ENCODE measurements at regions not wholly inside any gene's neighbourhood (a gene's known extent, or its start where the extent isn't known, plus 50 kb on each side); places are given as distances from the start of the nearest gene placed in this dataset.

DNA sequence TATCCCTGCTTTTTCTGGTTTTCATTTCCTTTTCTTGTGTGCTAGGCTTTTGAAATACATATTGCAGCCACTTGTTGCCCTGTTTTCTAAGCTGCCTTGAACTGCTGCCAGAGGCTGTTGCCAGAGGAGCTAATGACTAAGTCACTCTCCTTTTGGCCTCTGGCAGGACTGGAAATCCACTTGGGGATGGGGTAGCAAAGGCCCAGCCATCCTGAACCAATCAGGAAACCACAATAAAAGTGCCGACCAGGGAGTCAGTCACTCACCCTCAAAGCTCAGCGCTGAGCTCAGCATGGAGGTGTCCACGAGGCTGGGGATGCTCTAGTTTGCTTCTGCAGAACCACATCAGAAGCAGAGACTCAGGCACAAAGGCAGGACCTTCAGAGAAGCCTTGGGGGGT lies 813.0 kb downstream of the DHX35 start:
- intact Hi-C loops (cut with DNase I): no loop called here
- Histone ChIP-seq H3K27ac (no peak overlapping the region), H3K27me3 (no peaks in the 10 kb centered on the region), H3K36me3 (no peaks in the 10 kb centered on the region), H3K4me3 (no peak overlapping the region), H3K4me1 (peaks cover 25% of the 10 kb centered on the region), H3K9me3 (no peaks in the 10 kb centered on the region)
- TF ChIP-seq, protein P1, sequence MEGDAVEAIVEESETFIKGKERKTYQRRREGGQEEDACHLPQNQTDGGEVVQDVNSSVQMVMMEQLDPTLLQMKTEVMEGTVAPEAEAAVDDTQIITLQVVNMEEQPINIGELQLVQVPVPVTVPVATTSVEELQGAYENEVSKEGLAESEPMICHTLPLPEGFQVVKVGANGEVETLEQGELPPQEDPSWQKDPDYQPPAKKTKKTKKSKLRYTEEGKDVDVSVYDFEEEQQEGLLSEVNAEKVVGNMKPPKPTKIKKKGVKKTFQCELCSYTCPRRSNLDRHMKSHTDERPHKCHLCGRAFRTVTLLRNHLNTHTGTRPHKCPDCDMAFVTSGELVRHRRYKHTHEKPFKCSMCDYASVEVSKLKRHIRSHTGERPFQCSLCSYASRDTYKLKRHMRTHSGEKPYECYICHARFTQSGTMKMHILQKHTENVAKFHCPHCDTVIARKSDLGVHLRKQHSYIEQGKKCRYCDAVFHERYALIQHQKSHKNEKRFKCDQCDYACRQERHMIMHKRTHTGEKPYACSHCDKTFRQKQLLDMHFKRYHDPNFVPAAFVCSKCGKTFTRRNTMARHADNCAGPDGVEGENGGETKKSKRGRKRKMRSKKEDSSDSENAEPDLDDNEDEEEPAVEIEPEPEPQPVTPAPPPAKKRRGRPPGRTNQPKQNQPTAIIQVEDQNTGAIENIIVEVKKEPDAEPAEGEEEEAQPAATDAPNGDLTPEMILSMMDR (IDR thresholded peaks at IDR 0.05): no peak
- TF ChIP-seq POLR2AphosphoS5 (IDR thresholded peaks at IDR 0.05; ENCODE audit: insufficient read depth in 1 of 2, low read depth in 1 of 2) (no peak), POLR2A (IDR thresholded peaks at IDR 0.05) (no peak)
- no peak for DNase-seq (ENCODE audit: extremely low spot score in 2 of 2)

DNA sequence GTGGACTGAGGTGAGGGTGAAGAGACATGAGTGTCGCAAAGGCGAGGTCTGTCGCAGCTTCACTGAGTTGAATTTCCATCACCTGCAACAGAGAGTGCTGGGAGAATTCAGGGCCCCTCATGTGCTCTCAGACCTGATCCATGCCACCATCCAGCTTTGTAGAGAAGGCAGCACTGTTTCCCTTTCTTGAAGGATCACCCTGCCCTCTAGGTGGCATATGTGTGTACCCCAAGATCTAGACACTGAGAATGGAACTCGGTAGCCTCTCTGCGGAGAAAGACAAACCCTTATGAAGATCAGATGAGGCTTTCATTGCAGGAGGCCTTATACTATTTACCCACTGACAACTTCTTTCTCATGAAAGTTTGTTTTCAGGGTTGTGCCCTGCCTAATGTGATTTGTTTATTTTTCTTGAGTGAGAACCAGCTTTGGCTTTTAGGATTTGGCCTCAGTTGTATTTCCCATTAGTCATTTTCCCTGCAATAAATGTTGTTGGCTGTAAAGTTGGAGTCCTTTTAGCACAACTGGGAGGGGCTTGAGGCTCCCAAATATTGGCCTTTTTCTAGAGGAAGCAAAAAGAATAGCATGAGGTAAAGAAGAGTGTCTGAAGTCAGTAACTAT lies 811.3 kb downstream of the DHX35 start:
- TF ChIP-seq POLR2AphosphoS5 (IDR thresholded peaks at IDR 0.05; ENCODE audit: insufficient read depth in 1 of 2, low read depth in 1 of 2): no peak
- TF ChIP-seq, protein P1 (IDR thresholded peaks at IDR 0.05): no peak
- TF ChIP-seq POLR2A (IDR thresholded peaks at IDR 0.05): no peak
- intact Hi-C loops (cut with DNase I): no loop called here

DNA sequence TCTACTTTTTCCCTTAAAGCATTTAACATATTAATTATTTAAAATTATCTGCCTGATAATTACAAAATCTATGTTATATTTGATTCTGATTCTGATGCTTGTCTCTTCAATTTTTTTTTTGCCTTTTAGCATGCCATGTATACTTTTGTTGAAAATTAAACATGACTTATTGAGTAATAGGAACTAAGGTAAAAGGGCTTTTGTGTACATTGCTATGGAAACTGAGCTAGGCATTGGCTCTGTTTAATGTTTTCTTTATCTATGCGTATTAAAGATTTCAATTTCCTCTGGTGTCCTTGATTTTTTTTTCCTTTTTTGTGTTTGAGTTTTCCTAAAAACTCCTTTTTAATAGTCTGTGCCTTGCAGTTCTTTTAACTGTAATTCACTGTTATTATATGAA lies 805.2 kb downstream of the DHX35 start:
- H3K4me1 ChIP-seq: no peaks in the 10 kb centered on the region
- no peaks in the 10 kb centered on the region for H3K36me3 ChIP-seq
- TF ChIP-seq POLR2A (IDR thresholded peaks at IDR 0.05) (no peak), POLR2AphosphoS5 (IDR thresholded peaks at IDR 0.05; ENCODE audit: insufficient read depth in 1 of 2, low read depth in 1 of 2) (no peak)
- TF ChIP-seq, protein P1 (IDR thresholded peaks at IDR 0.05): no peak
- H3K27ac ChIP-seq: no peak overlapping the region
- no peaks in the 10 kb centered on the region for H3K27me3 ChIP-seq
- H3K9me3 ChIP-seq: peaks cover 8% of the 10 kb centered on the region
- intact Hi-C loops (cut with DNase I): no loop called here
- DNase-seq (ENCODE audit: extremely low spot score in 2 of 2): no peak
- no peak overlapping the region for H3K4me3 ChIP-seq

More for the DNA sequence above, 811.3 kb downstream of the DHX35 start:
- peaks cover 25% of the 10 kb centered on the region for H3K4me1 ChIP-seq
- H3K27me3 ChIP-seq: no peaks in the 10 kb centered on the region
- no peak overlapping the region for H3K4me3 ChIP-seq
- no peak for DNase-seq (ENCODE audit: extremely low spot score in 2 of 2)
- no peak overlapping the region for H3K27ac ChIP-seq
- H3K9me3 ChIP-seq: no peaks in the 10 kb centered on the region
- no peaks in the 10 kb centered on the region for H3K36me3 ChIP-seq

- no peak overlapping the region for H3K27ac ChIP-seq
- TF ChIP-seq POLR2A (IDR thresholded peaks at IDR 0.05): no peak
- no peak for TF ChIP-seq POLR2AphosphoS5 (IDR thresholded peaks at IDR 0.05; ENCODE audit: insufficient read depth in 1 of 2, low read depth in 1 of 2)
- TF ChIP-seq, protein P1 (IDR thresholded peaks at IDR 0.05): no peak
- H3K4me1 ChIP-seq: no peaks in the 10 kb centered on the region
- intact Hi-C loops (cut with DNase I): no loop called here
- H3K4me3 ChIP-seq: no peak overlapping the region
- peaks cover 8% of the 10 kb centered on the region for H3K9me3 ChIP-seq
- H3K27me3 ChIP-seq: no peaks in the 10 kb centered on the region
- H3K36me3 ChIP-seq: no peaks in the 10 kb centered on the region
- DNase-seq (ENCODE audit: extremely low spot score in 2 of 2): no peak
These were observed 804.2 kb downstream of the DHX35 start for GRCh38 chr20:39766333-39766732.

DNA sequence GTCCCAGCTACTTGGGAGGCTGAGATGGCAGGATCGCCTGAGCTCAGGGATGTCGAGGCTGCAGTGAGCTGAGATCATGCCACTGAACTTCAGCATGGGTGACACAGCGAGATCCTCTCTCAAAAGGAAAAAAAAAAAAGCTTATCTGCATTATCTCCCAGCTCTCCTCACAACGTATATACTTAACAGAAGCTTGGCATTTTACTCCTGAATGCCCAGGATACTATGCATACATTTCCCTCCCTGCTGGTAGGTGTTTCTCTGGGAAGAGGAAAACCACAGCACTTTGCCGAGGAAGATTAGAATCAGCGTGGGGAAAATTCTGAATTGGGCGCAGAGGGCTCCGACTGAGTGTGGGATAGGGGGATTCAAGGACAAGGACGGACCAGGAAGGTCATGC lies 800.6 kb downstream of the DHX35 start:
- intact Hi-C loops (cut with DNase I): no loop called here
- Histone ChIP-seq H3K9me3 (peaks cover 2% of the 10 kb centered on the region), H3K4me1 (no peaks in the 10 kb centered on the region), H3K36me3 (no peaks in the 10 kb centered on the region), H3K27ac (no peak overlapping the region), H3K4me3 (no peak overlapping the region), H3K27me3 (no peaks in the 10 kb centered on the region)
- no peak for DNase-seq (ENCODE audit: extremely low spot score in 2 of 2)
- TF ChIP-seq POLR2AphosphoS5 (IDR thresholded peaks at IDR 0.05; ENCODE audit: insufficient read depth in 1 of 2, low read depth in 1 of 2): no peak
- TF ChIP-seq, protein P1 (IDR thresholded peaks at IDR 0.05): no peak
- no peak for TF ChIP-seq POLR2A (IDR thresholded peaks at IDR 0.05)
